C4-2B (cell line): ENCODE measurements at regions not wholly inside any gene's neighbourhood (a gene's known extent, or its start where the extent isn't known, plus 50 kb on each side); places are given as distances from the start of the nearest gene placed in this dataset.

ENCODE experiments used
- ZFX ChIP-seq: fragments of 450-650 bp; IDR thresholded peaks from 2 replicates; pipeline ENCODE4 v1.6.1; 2017
- TF ChIP-seq, protein P1 (sequence below): fragments of 450-650 bp; conservative IDR thresholded peaks from 2 replicates; pipeline ENCODE4 v1.5.1; 2017; ENCODE audit warnings: mild to moderate bottlenecking

DNA sequence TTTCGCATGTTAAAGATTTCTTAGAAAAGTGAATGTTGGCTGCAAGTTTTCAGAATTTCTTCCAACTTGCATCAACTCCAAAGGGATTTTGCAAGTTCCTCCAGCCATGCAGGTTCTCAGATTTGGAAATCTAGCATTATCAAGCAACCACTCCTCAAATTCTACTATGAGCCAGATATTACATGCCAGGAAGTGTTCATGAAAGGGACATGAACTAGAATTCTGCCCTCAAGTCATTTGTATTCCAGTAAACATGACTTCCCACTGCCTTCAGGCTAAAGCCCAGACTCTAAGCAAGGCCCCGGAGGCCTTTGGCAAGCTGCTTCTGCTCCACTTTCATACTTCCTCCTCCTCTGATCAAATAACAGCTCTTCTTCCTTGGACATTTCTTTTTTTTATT, 111.3 kb upstream of the PAPPA start:
- TF ChIP-seq, protein P1, sequence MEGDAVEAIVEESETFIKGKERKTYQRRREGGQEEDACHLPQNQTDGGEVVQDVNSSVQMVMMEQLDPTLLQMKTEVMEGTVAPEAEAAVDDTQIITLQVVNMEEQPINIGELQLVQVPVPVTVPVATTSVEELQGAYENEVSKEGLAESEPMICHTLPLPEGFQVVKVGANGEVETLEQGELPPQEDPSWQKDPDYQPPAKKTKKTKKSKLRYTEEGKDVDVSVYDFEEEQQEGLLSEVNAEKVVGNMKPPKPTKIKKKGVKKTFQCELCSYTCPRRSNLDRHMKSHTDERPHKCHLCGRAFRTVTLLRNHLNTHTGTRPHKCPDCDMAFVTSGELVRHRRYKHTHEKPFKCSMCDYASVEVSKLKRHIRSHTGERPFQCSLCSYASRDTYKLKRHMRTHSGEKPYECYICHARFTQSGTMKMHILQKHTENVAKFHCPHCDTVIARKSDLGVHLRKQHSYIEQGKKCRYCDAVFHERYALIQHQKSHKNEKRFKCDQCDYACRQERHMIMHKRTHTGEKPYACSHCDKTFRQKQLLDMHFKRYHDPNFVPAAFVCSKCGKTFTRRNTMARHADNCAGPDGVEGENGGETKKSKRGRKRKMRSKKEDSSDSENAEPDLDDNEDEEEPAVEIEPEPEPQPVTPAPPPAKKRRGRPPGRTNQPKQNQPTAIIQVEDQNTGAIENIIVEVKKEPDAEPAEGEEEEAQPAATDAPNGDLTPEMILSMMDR: no peak
- TF ChIP-seq ZFX: no peak
